GM12878 (cell line): ENCODE measurements at regions not wholly inside any gene's neighbourhood (a gene's known extent, or its start where the extent isn't known, plus 50 kb on each side); places are given as distances from the start of the nearest gene placed in this dataset.

Experiments
- CREM ChIP-seq: IDR thresholded peaks from 2 replicates; pipeline ENCODE4 v1.6.1; 2014; ENCODE audit warnings: antibody characterized with exemption, low read depth
- MXI1 ChIP-seq: fragments of 150-350 bp; IDR thresholded peaks from 2 replicates; pipeline ENCODE4 v1.6.1; 2011; ENCODE audit warnings: low read depth, mild to moderate bottlenecking, inconsistent platforms, low read length, improper control_type of control experiment
- POLR2A ChIP-seq: IDR thresholded peaks from 2 replicates; pipeline ENCODE4 v1.6.1; 2011; ENCODE audit warnings: low read depth, mild to moderate bottlenecking, low read length
- RELA ChIP-seq: fragments of 450-650 bp; IDR thresholded peaks from 2 replicates; pipeline ENCODE4 v1.8.0; 2014; ENCODE audit warnings: borderline replicate concordance; ENCODE audit not compliant: partially characterized antibody
- RFX5 ChIP-seq: IDR thresholded peaks from 2 replicates; pipeline ENCODE4 v1.6.1; 2011; ENCODE audit warnings: low read depth, low read length, improper control_type of control experiment

- TF ChIP-seq POLR2A (no peak), MXI1 (no peak), CREM (no peak), RFX5 (no peak), RELA (no peak)
Measured at GRCh38 chr1:224800486-224801119, 128.9 kb upstream of the DNAH14 start.
